Hepatocyte (in vitro differentiated cells): ENCODE measurements at regions not wholly inside any gene's neighbourhood (a gene's known extent, or its start where the extent isn't known, plus 50 kb on each side); places are given as distances from the start of the nearest gene placed in this dataset.

Experiments
- DNase-seq: peaks from one replicate; pipeline ENCODE4 v3.0.0-alpha.2; 2016; ENCODE audit warnings: low spot score
- H2AFZ ChIP-seq: fragments of 200-600 bp; sonication (generic); 2 replicates; pipeline ENCODE4 v1.6.0; 2016; ENCODE audit warnings: antibody characterized with exemption, mild to moderate bottlenecking
- H3K27ac ChIP-seq: fragments of 200-600 bp; sonication (generic); 2 replicates; pipeline ENCODE4 v1.5.1; 2016; ENCODE audit warnings: mild to moderate bottlenecking
- H3K27me3 ChIP-seq: fragments of 200-600 bp; sonication (generic); 2 replicates; pipeline ENCODE4 v1.6.1; 2016
- H3K36me3 ChIP-seq: fragments of 200-600 bp; sonication (generic); replicated peaks from 2 replicates; pipeline ENCODE4 v1.5.1; 2016; ENCODE audit warnings: low read depth; ENCODE audit not compliant: insufficient read depth
- H3K4me1 ChIP-seq: fragments of 200-600 bp; sonication (generic); 2 replicates; pipeline ENCODE4 v1.5.1; 2016; ENCODE audit warnings: mild to moderate bottlenecking, moderate library complexity; ENCODE audit not compliant: insufficient read depth
- H3K4me2 ChIP-seq: fragments of 200-600 bp; sonication (generic); 2 replicates; pipeline ENCODE4 v1.6.0; 2016
- H3K4me3 ChIP-seq: fragments of 200-600 bp; sonication (generic); 2 replicates; pipeline ENCODE4 v1.5.1; 2016; ENCODE audit warnings: mild to moderate bottlenecking
- H3K79me2 ChIP-seq: fragments of 200-600 bp; sonication (generic); 2 replicates; pipeline ENCODE4 v1.6.0; 2017; ENCODE audit warnings: mild to moderate bottlenecking
- H3K9me2 ChIP-seq: fragments of 200-600 bp; sonication (generic); replicated peaks from 2 replicates; pipeline ENCODE4 v1.6.0; 2017; ENCODE audit warnings: mild to moderate bottlenecking; ENCODE audit not compliant: insufficient read depth
- H3K9me3 ChIP-seq: fragments of 200-600 bp; sonication (generic); 2 replicates; pipeline ENCODE4 v1.5.1; 2016; ENCODE audit warnings: low read depth, mild to moderate bottlenecking
- H4K20me1 ChIP-seq: fragments of 200-600 bp; sonication (generic); 2 replicates; pipeline ENCODE4 v1.6.0; 2016; ENCODE audit warnings: mild to moderate bottlenecking; ENCODE audit not compliant: insufficient read depth, poor library complexity, severe bottlenecking
- CTCF ChIP-seq: fragments of 200-600 bp; sonication (generic); IDR thresholded peaks from 2 replicates; pipeline ENCODE4 v1.5.1; 2016; ENCODE audit warnings: antibody characterized with exemption, mild to moderate bottlenecking; ENCODE audit not compliant: poor library complexity
- EZH2 ChIP-seq: fragments of 200-600 bp; sonication (generic); IDR thresholded peaks from 2 replicates; pipeline ENCODE4 v1.6.1; 2016; ENCODE audit warnings: antibody characterized with exemption, mild to moderate bottlenecking, borderline replicate concordance
- EZH2phosphoT487 ChIP-seq: fragments of 200-600 bp; sonication (generic); IDR thresholded peaks from one replicate; pipeline ENCODE4 v1.6.1; 2018; ENCODE audit warnings: antibody characterized with exemption, mild to moderate bottlenecking, low read depth, moderate library complexity; ENCODE audit not compliant: unreplicated experiment, severe bottlenecking
- WGBS: methylation state at CpG from one replicate; pipeline ENCODE4 v1.1.6; 2016; ENCODE audit warnings: low lambda C conversion rate; ENCODE audit errors: missing lambda C conversion rate; 5-methylcytosine and 5-hydroxymethylcytosine counted together

DNA sequence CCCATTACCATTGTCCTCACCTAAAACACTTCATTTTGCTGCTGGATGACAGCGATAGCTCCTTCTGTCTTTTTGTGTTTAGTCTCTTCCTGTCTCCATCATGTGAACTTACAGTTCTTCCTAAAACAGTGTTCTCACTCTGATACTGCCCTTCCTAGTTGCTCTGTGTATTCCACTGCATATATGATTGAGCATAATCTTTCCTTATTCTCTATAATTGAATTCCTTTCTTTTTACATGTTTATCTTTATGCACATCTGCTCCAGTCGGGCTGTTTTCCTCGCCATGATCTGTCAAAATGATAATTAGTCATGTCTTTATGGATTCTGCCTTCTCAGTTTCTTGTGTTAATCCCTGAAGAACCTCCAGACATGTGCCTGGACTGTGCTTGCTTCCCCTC lies 405.1 kb upstream of the SEMA6D start:
- 87% methylated on average over 3 of the region's 3 CpGs for WGBS
- Histone ChIP-seq H3K9me3 (no peaks in the 10 kb centered on the region), H3K4me3 (no peak overlapping the region)

GRCh38 chr15:47326410-47327333 lies 390.6 kb upstream of the SEMA6D start:
- no peaks in the 10 kb centered on the region for H3K9me3 ChIP-seq
- H3K36me3 ChIP-seq = no peaks in the 10 kb centered on the region
- H4K20me1 ChIP-seq = no peaks in the 10 kb centered on the region
- no peaks in the 10 kb centered on the region for H3K79me2 ChIP-seq
- H3K9me2 ChIP-seq = no peaks in the 10 kb centered on the region
- no peak overlapping the region for H3K4me3 ChIP-seq
- H3K27ac ChIP-seq = no peak overlapping the region
- TF ChIP-seq EZH2phosphoT487 (no peak), CTCF (no peak), EZH2 (no peak)
- no peak overlapping the region for H3K4me2 ChIP-seq
- H2AFZ ChIP-seq = no peak overlapping the region
- H3K27me3 ChIP-seq = no peaks in the 10 kb centered on the region
- WGBS = 66% methylated on average over 5 of the region's 5 CpGs
- DNase-seq = no peak
- H3K4me1 ChIP-seq = no peaks in the 10 kb centered on the region

More for the DNA sequence above, 405.1 kb upstream of the SEMA6D start:
- no peaks in the 10 kb centered on the region for H3K4me1 ChIP-seq
- no peak overlapping the region for H2AFZ ChIP-seq
- H3K4me2 ChIP-seq = no peak overlapping the region
- H3K27ac ChIP-seq = no peak overlapping the region
- TF ChIP-seq CTCF (no peak), EZH2 (no peak), EZH2phosphoT487 (no peak)
- no peaks in the 10 kb centered on the region for H4K20me1 ChIP-seq
- no peak for DNase-seq
- no peaks in the 10 kb centered on the region for H3K36me3 ChIP-seq
- H3K79me2 ChIP-seq = no peaks in the 10 kb centered on the region
- no peaks in the 10 kb centered on the region for H3K27me3 ChIP-seq
- H3K9me2 ChIP-seq = no peaks in the 10 kb centered on the region

- WGBS = 32% methylated on average over 6 of the region's 6 CpGs
- H3K27ac ChIP-seq = peak overlapping the region; percentile 70
- H3K36me3 ChIP-seq = no peaks in the 10 kb centered on the region
- H3K9me3 ChIP-seq = no peaks in the 10 kb centered on the region
- peak; percentile 62 for DNase-seq
- H3K79me2 ChIP-seq = no peaks in the 10 kb centered on the region
- H3K4me2 ChIP-seq = peak overlapping the region; percentile 50
- H3K9me2 ChIP-seq = no peaks in the 10 kb centered on the region
- H2AFZ ChIP-seq = no peak overlapping the region
- peaks cover 25% of the 10 kb centered on the region for H3K4me1 ChIP-seq
- H3K4me3 ChIP-seq = no peak overlapping the region
- H4K20me1 ChIP-seq = no peaks in the 10 kb centered on the region
- no peaks in the 10 kb centered on the region for H3K27me3 ChIP-seq
- no peak for TF ChIP-seq EZH2phosphoT487
- no peak for TF ChIP-seq EZH2
These were observed 385.4 kb upstream of the SEMA6D start for GRCh38 chr15:47331829-47332393.

GRCh38 chr15:47332481-47332880 lies 384.8 kb upstream of the SEMA6D start:
- Histone ChIP-seq H3K4me2 (peak overlapping the region; percentile 50), H2AFZ (no peak overlapping the region), H3K4me3 (no peak overlapping the region), H3K9me3 (no peaks in the 10 kb centered on the region), H4K20me1 (no peaks in the 10 kb centered on the region), H3K79me2 (no peaks in the 10 kb centered on the region), H3K9me2 (no peaks in the 10 kb centered on the region), H3K36me3 (no peaks in the 10 kb centered on the region), H3K27ac (peak overlapping the region; percentile 70), H3K27me3 (no peaks in the 10 kb centered on the region), H3K4me1 (peaks cover 25% of the 10 kb centered on the region)
- WGBS = 7% methylated on average over 2 of the region's 2 CpGs
- DNase-seq = peak; percentile 16
- TF ChIP-seq EZH2 (no peak), CTCF (no peak), EZH2phosphoT487 (no peak)
